Ovary (tissue), 7 donors: ENCODE measurements at regions not wholly inside any gene's neighbourhood (a gene's known extent, or its start where the extent isn't known, plus 50 kb on each side); places are given as distances from the start of the nearest gene placed in this dataset.

ENCODE experiments used
- DNase-seq, 5 donors: peaks; one replicate each; pipeline ENCODE4 v3.0.0-alpha.2; 2019 to 2020
- H3K27ac ChIP-seq, 2 donors: fragments of 200-600 bp; one replicate each; pipeline versions ENCODE4 v1.5.1 to v1.8.0; 2019 to 2022
- H3K27me3 ChIP-seq: fragments of 200-600 bp; one replicate; pipeline ENCODE4 v1.8.0; 2022
- H3K36me3 ChIP-seq: fragments of 200-600 bp; sonication (generic); one replicate; pipeline ENCODE4 v1.5.1; 2019
- H3K4me1 ChIP-seq: one replicate; pipeline ENCODE4 v1.8.1; 2013; ENCODE audit warnings: mild to moderate bottlenecking, moderate library complexity; ENCODE audit not compliant: insufficient read depth
- H3K4me3 ChIP-seq: fragments of 200-600 bp; sonication (generic); one replicate; pipeline ENCODE4 v1.5.1; 2017
- H3K9me3 ChIP-seq, 2 donors: fragments of 200-600 bp in 1 of 2; sonication (generic) in 1 of 2; one replicate each; pipeline versions ENCODE4 v1.5.1 to v1.8.1; 2013 to 2019; ENCODE audit warnings: mild to moderate bottlenecking in 1 of 2, moderate library complexity in 1 of 2
- EP300 ChIP-seq: sonication (generic); formaldehyde crosslinking; IDR thresholded peaks from one replicate; pipeline ENCODE4 v1.6.1; 2017; ENCODE audit warnings: antibody characterized with exemption
- POLR2A ChIP-seq: fragments of 450-650 bp; IDR thresholded peaks from one replicate; pipeline ENCODE4 v1.6.1; 2017; ENCODE audit warnings: antibody characterized with exemption, mild to moderate bottlenecking, moderate library complexity
- WGBS, 3 donors: extraction: QIAGEN DNeasy Blood & Tissue Kit in 1 of 3; methylation state at CpG; one replicate each; pipeline versions ENCODE4 v1.1.5 to v1.1.7; 2013 to 2017; 5-methylcytosine and 5-hydroxymethylcytosine counted together
- intact Hi-C, 4 donors: fragments of 100-400 bp; cut with DNase I; formaldehyde crosslinking; loops; one replicate each; pipeline versions ENCODE4 v1.11.0 to v1.15.1; 2022 to 2023
- TF ChIP-seq, protein P1 (sequence below), 3 donors: fragments of 450-650 bp in 2 of 3; fragments of 200-600 bp in 1 of 3; IDR thresholded peaks; one replicate each; pipeline versions ENCODE4 v1.5.1 to v1.8.0; 2016 to 2022; ENCODE audit warnings: antibody characterized with exemption in 3 of 3, mild to moderate bottlenecking in 1 of 3
- donor health status: DM: no; HTN: no; CAD: no; lungs with moderate emphysema.
- donor health status: DM: no; HTN: no; CAD: no.
- donor health status: Bipolar disorder and iron deficiency.
- donor health status: DM: no; HTN: no; CAD: no.
- donor health status: DM: yes; HTN: yes; CAD: no.

DNA sequence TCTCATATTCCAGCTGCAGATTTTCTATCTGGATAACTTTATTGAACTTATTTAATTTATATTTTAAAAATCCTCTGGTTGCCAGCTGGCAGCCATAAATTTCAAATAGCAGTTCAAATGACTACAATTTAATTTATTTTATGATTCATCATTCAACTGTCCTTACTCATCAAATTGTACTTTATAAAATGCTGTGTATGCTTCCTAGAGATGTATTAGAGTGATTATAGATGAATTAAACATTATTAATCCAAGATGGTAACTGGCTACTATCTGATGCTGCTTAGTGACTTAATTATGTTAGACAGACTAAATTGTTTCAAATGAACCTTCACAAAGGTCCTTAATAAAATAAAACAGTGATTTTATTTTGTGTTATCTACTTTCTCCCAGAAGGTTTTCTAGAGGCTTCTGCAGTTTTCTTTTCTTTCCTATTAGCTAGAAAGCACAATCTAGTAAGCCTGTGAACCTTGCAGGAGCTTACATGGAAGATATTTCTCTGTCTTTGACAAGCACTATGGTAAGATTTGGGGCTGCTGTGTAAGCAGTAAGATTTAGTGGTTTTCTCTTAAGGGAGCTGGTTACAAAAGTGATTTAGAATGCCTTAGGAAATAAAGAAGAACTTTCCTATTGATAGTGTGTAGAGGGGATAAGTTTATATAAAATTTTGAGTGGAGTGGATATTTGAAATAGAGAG, 322.3 kb downstream of the FSIP2 start:
- Histone ChIP-seq H3K9me3 (no peaks in the 10 kb centered on the region), H3K27me3 (no peaks in the 10 kb centered on the region), H3K36me3 (no peaks in the 10 kb centered on the region), H3K27ac (no peak overlapping the region), H3K4me3 (no peak overlapping the region), H3K4me1 (no peaks in the 10 kb centered on the region)
- no peak for DNase-seq
- intact Hi-C loops = no loop called here
- TF ChIP-seq POLR2A (no peak), EP300 (no peak)
- TF ChIP-seq, protein P1, sequence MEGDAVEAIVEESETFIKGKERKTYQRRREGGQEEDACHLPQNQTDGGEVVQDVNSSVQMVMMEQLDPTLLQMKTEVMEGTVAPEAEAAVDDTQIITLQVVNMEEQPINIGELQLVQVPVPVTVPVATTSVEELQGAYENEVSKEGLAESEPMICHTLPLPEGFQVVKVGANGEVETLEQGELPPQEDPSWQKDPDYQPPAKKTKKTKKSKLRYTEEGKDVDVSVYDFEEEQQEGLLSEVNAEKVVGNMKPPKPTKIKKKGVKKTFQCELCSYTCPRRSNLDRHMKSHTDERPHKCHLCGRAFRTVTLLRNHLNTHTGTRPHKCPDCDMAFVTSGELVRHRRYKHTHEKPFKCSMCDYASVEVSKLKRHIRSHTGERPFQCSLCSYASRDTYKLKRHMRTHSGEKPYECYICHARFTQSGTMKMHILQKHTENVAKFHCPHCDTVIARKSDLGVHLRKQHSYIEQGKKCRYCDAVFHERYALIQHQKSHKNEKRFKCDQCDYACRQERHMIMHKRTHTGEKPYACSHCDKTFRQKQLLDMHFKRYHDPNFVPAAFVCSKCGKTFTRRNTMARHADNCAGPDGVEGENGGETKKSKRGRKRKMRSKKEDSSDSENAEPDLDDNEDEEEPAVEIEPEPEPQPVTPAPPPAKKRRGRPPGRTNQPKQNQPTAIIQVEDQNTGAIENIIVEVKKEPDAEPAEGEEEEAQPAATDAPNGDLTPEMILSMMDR (IDR thresholded peaks at IDR 0.05) = no peak

DNA sequence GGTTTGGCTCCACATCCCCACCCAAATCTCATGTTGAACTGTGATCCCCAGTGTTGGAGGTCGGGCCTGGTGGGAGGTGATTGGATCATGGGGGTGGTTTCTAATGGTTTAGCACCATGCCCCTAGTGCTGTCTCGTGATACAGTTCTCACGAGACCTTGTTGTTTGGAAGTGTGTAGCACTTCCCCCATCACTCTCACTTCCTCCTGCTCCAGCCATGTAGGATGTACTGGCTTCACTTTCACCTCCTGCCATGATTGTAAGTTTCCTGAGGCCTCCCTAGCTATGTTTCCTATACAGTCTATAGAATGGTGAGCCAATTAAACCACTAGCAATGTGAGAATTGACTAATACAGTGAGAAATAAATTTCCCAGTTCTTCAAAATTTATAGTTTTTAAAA, 325.9 kb downstream of the FSIP2 start:
- 91 to 97% (median 94%) methylated on average over 3 of the region's 3 CpGs for WGBS, 3 donors
- Histone ChIP-seq H3K27ac (no peak overlapping the region), H3K9me3 (no peaks in the 10 kb centered on the region)

DNA sequence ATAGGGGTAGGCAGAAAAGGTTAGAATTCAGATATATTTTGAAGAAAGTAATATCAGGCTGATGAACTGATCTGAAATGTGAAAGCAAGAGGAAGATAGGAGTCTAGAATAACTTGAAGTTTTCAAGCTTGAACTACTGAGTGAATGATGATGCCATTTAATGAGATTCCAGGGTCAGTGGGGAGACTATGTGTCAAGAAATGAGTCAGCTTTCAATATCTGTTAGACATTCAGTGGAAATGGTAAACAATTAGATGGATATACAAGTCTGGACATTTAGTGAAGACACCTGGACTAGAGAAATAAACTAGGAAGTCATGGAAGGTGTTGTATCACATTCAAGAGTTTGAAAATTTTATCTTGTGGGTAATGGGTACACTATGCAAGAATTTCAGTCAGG, 326.9 kb downstream of the FSIP2 start:
- TF ChIP-seq EP300 (no peak), POLR2A (no peak)
- TF ChIP-seq, protein P1 (IDR thresholded peaks at IDR 0.05) = no peak
- Histone ChIP-seq H3K4me3 (no peak overlapping the region), H3K27ac (no peak overlapping the region), H3K36me3 (no peaks in the 10 kb centered on the region), H3K9me3 (no peaks in the 10 kb centered on the region), H3K27me3 (no peaks in the 10 kb centered on the region), H3K4me1 (no peaks in the 10 kb centered on the region)
- intact Hi-C loops = no loop called here
- DNase-seq = no peak

More for the DNA sequence above, 325.9 kb downstream of the FSIP2 start:
- Histone ChIP-seq H3K4me1 (no peaks in the 10 kb centered on the region), H3K4me3 (no peak overlapping the region), H3K27me3 (no peaks in the 10 kb centered on the region), H3K36me3 (no peaks in the 10 kb centered on the region)
- DNase-seq = no peak
- intact Hi-C loops = no loop called here
- TF ChIP-seq EP300 = no peak
- TF ChIP-seq POLR2A = no peak
- TF ChIP-seq, protein P1 (IDR thresholded peaks at IDR 0.05) = no peak

DNA sequence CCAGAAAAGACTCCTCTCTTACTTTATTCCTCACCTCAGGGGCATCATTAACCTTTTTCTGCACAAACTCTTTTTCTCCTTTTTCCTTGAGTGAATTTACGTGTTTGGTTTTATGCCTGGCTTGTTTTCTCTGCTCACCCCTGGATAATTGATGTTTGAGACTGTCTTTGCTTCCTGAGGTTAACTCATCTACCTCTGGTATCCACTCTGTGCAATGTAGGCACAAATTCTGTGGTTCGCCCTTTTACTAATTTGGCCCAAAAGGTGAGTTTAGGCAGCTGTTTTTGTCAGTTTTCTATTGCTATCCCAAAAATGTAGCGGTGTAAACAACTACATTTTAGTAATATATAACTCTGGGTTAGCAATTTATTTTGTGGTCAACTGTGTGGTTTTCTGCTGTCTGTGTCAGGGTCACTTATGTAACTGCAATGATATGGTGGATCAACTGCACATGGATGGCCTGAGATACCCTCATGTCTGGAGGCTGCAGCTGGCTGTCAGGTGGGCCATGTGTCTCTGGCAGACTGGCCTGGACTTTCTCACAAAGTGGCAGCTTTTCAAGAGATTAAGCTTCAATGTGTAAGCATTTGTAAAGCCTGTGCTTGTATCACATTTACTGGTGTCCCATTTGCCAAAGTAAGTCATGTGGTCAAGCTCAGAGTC, 329.7 kb downstream of the FSIP2 start:
- Histone ChIP-seq H3K4me1 (no peaks in the 10 kb centered on the region), H3K27ac (no peak overlapping the region), H3K4me3 (no peak overlapping the region), H3K27me3 (no peaks in the 10 kb centered on the region), H3K9me3 (no peaks in the 10 kb centered on the region), H3K36me3 (no peaks in the 10 kb centered on the region)
- DNase-seq = no peak
- no peak for TF ChIP-seq POLR2A
- no peak for TF ChIP-seq EP300
- TF ChIP-seq, protein P1 (IDR thresholded peaks at IDR 0.05) = no peak
- WGBS, 3 donors = 53 to 81% (median 71%) methylated on average over 3 of the region's 3 CpGs
- intact Hi-C loops = no loop called here
